ENCODE measurements at regions not wholly inside any gene's neighbourhood (a gene's known extent, or its start where the extent isn't known, plus 50 kb on each side); places are given as distances from the start of the nearest gene placed in this dataset.

GRCh38 chr12:87230441-87230840, 798.8 kb downstream of the C12orf50 start:
- Histone ChIP-seq H3K79me2 (ENCODE audit: control insufficient read depth, insufficient read depth, low read length) (no peaks in the 10 kb centered on the region), H2AFZ (ENCODE audit: low read depth, low read length) (no peak overlapping the region), H3K9me1 (replicated peaks; ENCODE audit: control insufficient read depth, extremely low read depth, insufficient read depth, low read length) (no peaks in the 10 kb centered on the region), H3K9me3 (replicated peaks; ENCODE audit: control insufficient read depth, insufficient read depth, low read length) (no peaks in the 10 kb centered on the region), H3K9ac (replicated peaks; ENCODE audit: extremely low read depth, insufficient read depth, low read length) (no peak overlapping the region), H3K4me2 (ENCODE audit: insufficient read depth, low read length) (no peak overlapping the region), H3K4me3 (replicated peaks in 1 of 3; ENCODE audit: insufficient read depth in 1 of 3, low read depth in 1 of 3, low read length in 3 of 3) (no peak overlapping the region), H4K20me1 (replicated peaks; ENCODE audit: control insufficient read depth, extremely low read depth, insufficient read depth, low read length) (no peaks in the 10 kb centered on the region), H3K4me1 (ENCODE audit: control insufficient read depth, extremely low read depth, insufficient read depth, low read length) (no peaks in the 10 kb centered on the region), H3K27me3 (ENCODE audit: control insufficient read depth in 2 of 2, insufficient read depth in 2 of 2, low read length in 2 of 2) (peaks cover 0 to 1% of the 10 kb centered on the region in 2 experiments), H3K27ac (ENCODE audit: insufficient read depth, low read depth, low read length) (no peak overlapping the region), H3K36me3 (ENCODE audit: control insufficient read depth in 2 of 2, extremely low read depth in 1 of 2, insufficient read depth in 2 of 2, low read length in 2 of 2) (no peaks in the 10 kb centered on the region)
- dilution Hi-C loops (cut with MboI; ENCODE audit: extremely low pct_ligation_motif_present, low sequenced_read_pairs): no loop called here
- BruUV-seq (replicated peaks): no TSS peak
- intact Hi-C loops (cut with micrococcal nuclease): no loop called here
- ChIA-PET CTCF (no interaction called here), POLR2A (no interaction called here)
- DNase-seq (ENCODE audit: low read depth, low spot score): no peak
- TF ChIP-seq POLR2A (IDR thresholded peaks at IDR 0.05; ENCODE audit: low read depth, low read length) (no peak), CTCF (IDR thresholded peaks at IDR 0.05; ENCODE audit: extremely low read depth in 1 of 2, insufficient read depth in 1 of 2, low read depth in 1 of 2, low read length in 2 of 2) (no peak), FOS (IDR thresholded peaks at IDR 0.05; ENCODE audit: borderline replicate concordance, insufficient read depth, low read length) (no peak)
- FAIRE-seq: no peak

- Histone ChIP-seq H3K4me2 (ENCODE audit: insufficient read depth, low read length) (no peak overlapping the region), H3K4me3 (replicated peaks in 1 of 3; ENCODE audit: insufficient read depth in 1 of 3, low read depth in 1 of 3, low read length in 3 of 3) (no peak overlapping the region), H3K4me1 (ENCODE audit: control insufficient read depth, extremely low read depth, insufficient read depth, low read length) (no peaks in the 10 kb centered on the region), H3K36me3 (ENCODE audit: control insufficient read depth in 2 of 2, extremely low read depth in 1 of 2, insufficient read depth in 2 of 2, low read length in 2 of 2) (no peaks in the 10 kb centered on the region), H3K27me3 (ENCODE audit: control insufficient read depth in 2 of 2, insufficient read depth in 2 of 2, low read length in 2 of 2) (peaks cover 0 to 1% of the 10 kb centered on the region in 2 experiments), H3K9me3 (replicated peaks; ENCODE audit: control insufficient read depth, insufficient read depth, low read length) (no peaks in the 10 kb centered on the region), H2AFZ (ENCODE audit: low read depth, low read length) (no peak overlapping the region), H3K79me2 (ENCODE audit: control insufficient read depth, insufficient read depth, low read length) (no peaks in the 10 kb centered on the region), H3K9me1 (replicated peaks; ENCODE audit: control insufficient read depth, extremely low read depth, insufficient read depth, low read length) (no peaks in the 10 kb centered on the region), H3K9ac (replicated peaks; ENCODE audit: extremely low read depth, insufficient read depth, low read length) (no peak overlapping the region), H4K20me1 (replicated peaks; ENCODE audit: control insufficient read depth, extremely low read depth, insufficient read depth, low read length) (no peaks in the 10 kb centered on the region), H3K27ac (ENCODE audit: insufficient read depth, low read depth, low read length) (no peak overlapping the region)
- no peak for TF ChIP-seq POLR2A (IDR thresholded peaks at IDR 0.05; ENCODE audit: low read depth, low read length)
- TF ChIP-seq POLR2AphosphoS5 (IDR thresholded peaks at IDR 0.05; ENCODE audit: insufficient read depth, low read depth, low read length): no peak
- no peak for TF ChIP-seq GATA2 (IDR thresholded peaks at IDR 0.05; ENCODE audit: insufficient read depth, insufficient read length, low read depth, low read length)
- no peak for TF ChIP-seq CTCF (IDR thresholded peaks at IDR 0.05; ENCODE audit: extremely low read depth in 1 of 2, insufficient read depth in 1 of 2, low read depth in 1 of 2, low read length in 2 of 2)
- no peak for TF ChIP-seq FOS (IDR thresholded peaks at IDR 0.05; ENCODE audit: borderline replicate concordance, insufficient read depth, low read length)
- TF ChIP-seq EZH2 (IDR thresholded peaks at IDR 0.05; ENCODE audit: borderline replicate concordance, low read depth, low read length, severe bottlenecking): no peak
- TF ChIP-seq MYC (IDR thresholded peaks at IDR 0.05; ENCODE audit: low read depth, low read length): no peak
- no peak for TF ChIP-seq JUN (IDR thresholded peaks at IDR 0.05; ENCODE audit: borderline replicate concordance, insufficient read depth, insufficient read length, low read depth)
- TF ChIP-seq, protein P1, sequence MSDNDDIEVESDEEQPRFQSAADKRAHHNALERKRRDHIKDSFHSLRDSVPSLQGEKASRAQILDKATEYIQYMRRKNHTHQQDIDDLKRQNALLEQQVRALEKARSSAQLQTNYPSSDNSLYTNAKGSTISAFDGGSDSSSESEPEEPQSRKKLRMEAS (IDR thresholded peaks at IDR 0.05; ENCODE audit: insufficient read depth, insufficient read length): no peak
- intact Hi-C loops (cut with micrococcal nuclease) (no loop called here), dilution Hi-C loops (cut with MboI; ENCODE audit: extremely low pct_ligation_motif_present, low sequenced_read_pairs) (no loop called here)
- FAIRE-seq: no peak
- POLR2A ChIA-PET: no interaction called here
- no peak for DNase-seq (ENCODE audit: low read depth, low spot score)
- no TSS peak for BruUV-seq (replicated peaks)
- CTCF ChIA-PET: no interaction called here
Measured at GRCh38 chr12:87227162-87227561, 802.0 kb downstream of the C12orf50 start.

Data from endothelial cell of umbilical vein (primary cell).